IMR-90 (cell line): ENCODE measurements at regions not wholly inside any gene's neighbourhood (a gene's known extent, or its start where the extent isn't known, plus 50 kb on each side); places are given as distances from the start of the nearest gene placed in this dataset.

Source experiments
- CEBPB ChIP-seq: IDR thresholded peaks from 2 replicates; pipeline ENCODE4 v1.6.1; 2012; ENCODE audit warnings: low read depth, low read length, improper control_type of control experiment
- CTCF ChIP-seq: conservative IDR thresholded peaks from 2 replicates; pipeline ENCODE4 v1.5.1; 2012; ENCODE audit warnings: mild to moderate bottlenecking, low read depth, low read length, improper control_type of control experiment
- RFX5 ChIP-seq: IDR thresholded peaks from 2 replicates; pipeline ENCODE4 v1.8.0; 2012; ENCODE audit warnings: low read depth, mild to moderate bottlenecking, low read length, moderate library complexity

- TF ChIP-seq CEBPB, result no peak
- no peak for TF ChIP-seq CTCF
- TF ChIP-seq RFX5, result no peak
Observed at GRCh38 chr1:218671573-218671972, 326.4 kb downstream of the TGFB2 start.
